ENCODE measurements at regions not wholly inside any gene's neighbourhood (a gene's known extent, or its start where the extent isn't known, plus 50 kb on each side); places are given as distances from the start of the nearest gene placed in this dataset.

DNA sequence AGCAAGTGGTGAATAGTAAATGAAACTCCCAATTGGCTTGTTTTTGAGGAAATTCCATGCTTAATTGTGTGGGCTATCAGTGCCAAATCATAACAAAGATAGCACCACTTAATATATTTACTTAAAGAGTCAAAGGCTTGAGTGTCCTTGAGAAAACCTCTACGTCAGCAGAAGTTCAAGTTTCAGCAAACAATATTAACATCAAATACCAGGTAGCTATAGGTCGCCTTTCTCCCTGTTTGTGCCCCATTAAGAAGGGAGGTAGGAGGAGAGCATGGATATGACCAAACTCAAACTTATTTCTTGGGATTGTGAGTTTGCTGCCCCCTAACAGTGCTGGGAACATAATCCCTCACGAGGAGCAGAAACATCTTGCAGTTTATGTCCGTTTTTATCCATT lies 105.6 kb upstream of the SYN3 start:
- intact Hi-C loops (cut with micrococcal nuclease; ENCODE audit: unreplicated experiment), result no loop called here
- ATAC-seq, result no peak
- H3K36me3 ChIP-seq (ENCODE audit: control insufficient read depth in 2 of 2, insufficient read depth in 2 of 2, low read length in 1 of 2), result no peaks in the 10 kb centered on the region
- ChIA-PET CTCF (interaction anchor here (0.6 kb wide), 1 partner anchor 28 kb away, joined by 3 read pairs; no protein-coding TSS in a partner anchor), POLR2A (no interaction called here), RAD21 (ENCODE audit: unreplicated experiment) (no interaction called here), SMC1A (ENCODE audit: uncharacterized antibody, unreplicated experiment) (interaction anchor here (0.7 kb wide), 1 partner anchor 13 kb away, joined by 3 read pairs; no protein-coding TSS in a partner anchor)
- H3K4me1 ChIP-seq (ENCODE audit: control insufficient read depth, insufficient read depth, low read length), result no peaks in the 10 kb centered on the region
- no peaks in the 10 kb centered on the region; a peak in 1 of 4 replicates for H3K27me3 ChIP-seq (replicated peaks in 1 of 2; ENCODE audit: control insufficient read depth in 2 of 2, insufficient read depth in 2 of 2, low read length in 1 of 2)
- H3K9me3 ChIP-seq (replicated peaks; ENCODE audit: control insufficient read depth, insufficient read depth, low read length), result no peaks in the 10 kb centered on the region
- TF ChIP-seq, protein P1, sequence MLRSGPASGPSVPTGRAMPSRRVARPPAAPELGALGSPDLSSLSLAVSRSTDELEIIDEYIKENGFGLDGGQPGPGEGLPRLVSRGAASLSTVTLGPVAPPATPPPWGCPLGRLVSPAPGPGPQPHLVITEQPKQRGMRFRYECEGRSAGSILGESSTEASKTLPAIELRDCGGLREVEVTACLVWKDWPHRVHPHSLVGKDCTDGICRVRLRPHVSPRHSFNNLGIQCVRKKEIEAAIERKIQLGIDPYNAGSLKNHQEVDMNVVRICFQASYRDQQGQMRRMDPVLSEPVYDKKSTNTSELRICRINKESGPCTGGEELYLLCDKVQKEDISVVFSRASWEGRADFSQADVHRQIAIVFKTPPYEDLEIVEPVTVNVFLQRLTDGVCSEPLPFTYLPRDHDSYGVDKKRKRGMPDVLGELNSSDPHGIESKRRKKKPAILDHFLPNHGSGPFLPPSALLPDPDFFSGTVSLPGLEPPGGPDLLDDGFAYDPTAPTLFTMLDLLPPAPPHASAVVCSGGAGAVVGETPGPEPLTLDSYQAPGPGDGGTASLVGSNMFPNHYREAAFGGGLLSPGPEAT (IDR thresholded peaks at IDR 0.05; ENCODE audit: low read depth), result no peak
- TF ChIP-seq TAF1 (IDR thresholded peaks at IDR 0.05; ENCODE audit: borderline replicate concordance, low read depth, low read length), result no peak
- TF ChIP-seq SMAD1 (IDR thresholded peaks at IDR 0.05; ENCODE audit: low read depth, partially characterized antibody), result no peak
- no peak for TF ChIP-seq ZNF217 (IDR thresholded peaks at IDR 0.05)
- TF ChIP-seq FOS (IDR thresholded peaks at IDR 0.05; ENCODE audit: borderline replicate concordance, extremely low read depth, insufficient read length), result no peak
- no peak for TF ChIP-seq RFX5 (IDR thresholded peaks at IDR 0.05; ENCODE audit: low read depth, low read length)
- TF ChIP-seq, protein P2, sequence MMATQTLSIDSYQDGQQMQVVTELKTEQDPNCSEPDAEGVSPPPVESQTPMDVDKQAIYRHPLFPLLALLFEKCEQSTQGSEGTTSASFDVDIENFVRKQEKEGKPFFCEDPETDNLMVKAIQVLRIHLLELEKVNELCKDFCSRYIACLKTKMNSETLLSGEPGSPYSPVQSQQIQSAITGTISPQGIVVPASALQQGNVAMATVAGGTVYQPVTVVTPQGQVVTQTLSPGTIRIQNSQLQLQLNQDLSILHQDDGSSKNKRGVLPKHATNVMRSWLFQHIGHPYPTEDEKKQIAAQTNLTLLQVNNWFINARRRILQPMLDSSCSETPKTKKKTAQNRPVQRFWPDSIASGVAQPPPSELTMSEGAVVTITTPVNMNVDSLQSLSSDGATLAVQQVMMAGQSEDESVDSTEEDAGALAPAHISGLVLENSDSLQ (IDR thresholded peaks at IDR 0.05), result no peak
- TF ChIP-seq ESRRA (IDR thresholded peaks at IDR 0.05; ENCODE audit: low read length), result no peak
- no peak for TF ChIP-seq TCF3 (IDR thresholded peaks at IDR 0.05; ENCODE audit: borderline replicate concordance, insufficient read depth, low read depth, low read length)
- TF ChIP-seq RCOR1 (conservative IDR thresholded peaks at IDR 0.05; ENCODE audit: low read depth, low read length), result no peak
- no peak for TF ChIP-seq ZNF24 (IDR thresholded peaks at IDR 0.05)
- no peak for TF ChIP-seq NFXL1 (IDR thresholded peaks at IDR 0.05; ENCODE audit: borderline replicate concordance)
- TF ChIP-seq RELA (IDR thresholded peaks at IDR 0.05; ENCODE audit: borderline replicate concordance, partially characterized antibody), result no peak
- no peak for TF ChIP-seq CHD1 (IDR thresholded peaks at IDR 0.05; ENCODE audit: low read depth, low read length)
- TF ChIP-seq PML (IDR thresholded peaks at IDR 0.05; ENCODE audit: low read length), result no peak
- H2AFZ ChIP-seq (ENCODE audit: control insufficient read depth, low read depth, low read length), result no peak overlapping the region
- DNase-seq (ENCODE audit: low read depth, low spot score), result no peak
- BruUV-seq (replicated peaks), result no TSS peak
- in situ Hi-C loops (cut with MboI), result no loop called here
- no peak overlapping the region for H3K27ac ChIP-seq (ENCODE audit: control insufficient read depth, insufficient read depth)
- no peaks in the 10 kb centered on the region for H3K79me2 ChIP-seq (ENCODE audit: control insufficient read depth, insufficient read depth, low read length)
- H3K9ac ChIP-seq (ENCODE audit: control insufficient read depth, insufficient read depth, low read length), result no peak overlapping the region
- WGBS (ENCODE audit: insufficient coverage, insufficient replicate concordance, low lambda C conversion rate, missing lambda C conversion rate), result 9% methylated on average over 4 of the region's 4 CpGs
- no peak for FAIRE-seq
- no peak overlapping the region for H3K4me2 ChIP-seq (ENCODE audit: control insufficient read depth, insufficient read depth)
- H4K20me1 ChIP-seq (ENCODE audit: control insufficient read depth, insufficient read depth), result no peaks in the 10 kb centered on the region
- H3K4me3 ChIP-seq, result no peak overlapping the region
